Ishikawa (cell line): ENCODE measurements at regions not wholly inside any gene's neighbourhood (a gene's known extent, or its start where the extent isn't known, plus 50 kb on each side); places are given as distances from the start of the nearest gene placed in this dataset.

Experiments
- CEBPB ChIP-seq: IDR thresholded peaks from 2 replicates; pipeline ENCODE4 v1.6.1; 2012
- EP300 ChIP-seq: IDR thresholded peaks from 2 replicates; pipeline ENCODE4 v1.6.1; 2012; ENCODE audit warnings: borderline replicate concordance
- MAX ChIP-seq: IDR thresholded peaks from 2 replicates; pipeline ENCODE4 v1.6.1; 2012
- RAD21 ChIP-seq: IDR thresholded peaks from 2 replicates; pipeline ENCODE4 v1.6.1; 2012; ENCODE audit warnings: low read depth
- REST ChIP-seq: IDR thresholded peaks from 2 replicates; pipeline ENCODE4 v1.6.1; 2012; ENCODE audit warnings: low read depth, mild to moderate bottlenecking
- TAF1 ChIP-seq: IDR thresholded peaks from 2 replicates; pipeline ENCODE4 v1.6.1; 2012; ENCODE audit warnings: low read depth, mild to moderate bottlenecking
- USF1 ChIP-seq: IDR thresholded peaks from 2 replicates; pipeline ENCODE4 v1.6.1; 2012
- YY1 ChIP-seq: IDR thresholded peaks from 2 replicates; pipeline ENCODE4 v1.6.1; 2012; ENCODE audit warnings: low read depth
- ZBTB7A ChIP-seq: IDR thresholded peaks from 2 replicates; pipeline ENCODE4 v1.6.1; 2012; ENCODE audit warnings: low read depth

DNA sequence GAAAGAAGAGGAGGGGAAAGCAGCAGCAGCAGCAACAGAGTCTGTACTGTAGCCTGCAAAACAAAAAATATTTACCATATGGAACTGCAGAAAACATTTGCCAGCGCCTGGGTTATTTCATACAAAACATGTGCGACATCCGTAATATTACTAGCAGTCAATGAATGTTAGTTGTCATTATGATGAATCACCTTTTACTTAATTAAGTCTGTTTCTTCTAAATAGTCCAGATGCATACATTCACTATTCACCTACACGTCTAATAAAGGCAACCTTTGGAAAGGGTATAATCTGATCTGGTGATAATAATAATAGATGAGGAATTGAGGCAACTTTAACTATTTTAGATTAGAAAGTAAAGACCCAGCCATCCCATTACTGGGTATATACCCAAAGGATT lies 426.3 kb upstream of the ST6GAL2 start:
- TF ChIP-seq YY1 (no peak), MAX (no peak), USF1 (no peak), RAD21 (no peak), TAF1 (no peak), REST (no peak), ZBTB7A (no peak), EP300 (no peak), CEBPB (no peak)
